GM12892 (cell line): ENCODE measurements at regions not wholly inside any gene's neighbourhood (a gene's known extent, or its start where the extent isn't known, plus 50 kb on each side); places are given as distances from the start of the nearest gene placed in this dataset.

ENCODE experiments used
- POLR2A ChIP-seq: IDR thresholded peaks from 2 replicates; pipeline ENCODE4 v1.6.1; 2011; ENCODE audit warnings: low read depth, low read length, control low read depth
- POLR2AphosphoS5 ChIP-seq: IDR thresholded peaks from 2 replicates; pipeline ENCODE4 v1.6.1; 2011; ENCODE audit warnings: low read depth, low read length, control low read depth
- TAF1 ChIP-seq: IDR thresholded peaks from 2 replicates; pipeline ENCODE4 v1.6.1; 2011; ENCODE audit warnings: low read depth, mild to moderate bottlenecking, control low read depth, low read length, borderline replicate concordance

GRCh38 chr4:100124715-100125114 lies 65.6 kb downstream of the DDIT4L start:
- TF ChIP-seq POLR2A (no peak), POLR2AphosphoS5 (no peak), TAF1 (no peak)
